ENCODE measurements at regions not wholly inside any gene's neighbourhood (a gene's known extent, or its start where the extent isn't known, plus 50 kb on each side); places are given as distances from the start of the nearest gene placed in this dataset.

GRCh38 chr2:8478471-8478793, 203.4 kb upstream of the ID2 start:
- Mint-ChIP-seq H3K27ac (ENCODE audit: unreplicated experiment) (no peak overlapping the region), H3K9me3 (ENCODE audit: unreplicated experiment) (peaks cover 2% of the 10 kb centered on the region), H3K27me3 (ENCODE audit: unreplicated experiment) (no peaks in the 10 kb centered on the region), H3K36me3 (ENCODE audit: unreplicated experiment) (no peaks in the 10 kb centered on the region), H3K4me1 (ENCODE audit: low read depth, unreplicated experiment) (no peaks in the 10 kb centered on the region), H3K4me3 (ENCODE audit: unreplicated experiment) (no peak overlapping the region)
- DNase-seq = no peak
- no peak for TF ChIP-seq CTCF (IDR thresholded peaks at IDR 0.05; ENCODE audit: partially characterized antibody, unreplicated experiment)

- no peaks in the 10 kb centered on the region for H3K36me3 Mint-ChIP-seq (ENCODE audit: unreplicated experiment)
- no peak for DNase-seq
- H3K9me3 Mint-ChIP-seq (ENCODE audit: unreplicated experiment) = peaks cover 2% of the 10 kb centered on the region
- H3K27ac Mint-ChIP-seq (ENCODE audit: unreplicated experiment) = no peak overlapping the region
- no peaks in the 10 kb centered on the region for H3K4me1 Mint-ChIP-seq (ENCODE audit: low read depth, unreplicated experiment)
- H3K4me3 Mint-ChIP-seq (ENCODE audit: unreplicated experiment) = no peak overlapping the region
- TF ChIP-seq CTCF (IDR thresholded peaks at IDR 0.05; ENCODE audit: partially characterized antibody, unreplicated experiment) = no peak
- H3K27me3 Mint-ChIP-seq (ENCODE audit: unreplicated experiment) = no peaks in the 10 kb centered on the region
Measured at GRCh38 chr2:8479298-8479697, 202.6 kb upstream of the ID2 start.

- TF ChIP-seq CTCF (IDR thresholded peaks at IDR 0.05; ENCODE audit: partially characterized antibody, unreplicated experiment) = no peak
- no peaks in the 10 kb centered on the region for H3K27me3 Mint-ChIP-seq (ENCODE audit: unreplicated experiment)
- no peaks in the 10 kb centered on the region for H3K36me3 Mint-ChIP-seq (ENCODE audit: unreplicated experiment)
- H3K27ac Mint-ChIP-seq (ENCODE audit: unreplicated experiment) = no peak overlapping the region
- no peak overlapping the region for H3K4me3 Mint-ChIP-seq (ENCODE audit: unreplicated experiment)
- H3K4me1 Mint-ChIP-seq (ENCODE audit: low read depth, unreplicated experiment) = no peaks in the 10 kb centered on the region
- peaks cover 2% of the 10 kb centered on the region for H3K9me3 Mint-ChIP-seq (ENCODE audit: unreplicated experiment)
- no peak for DNase-seq
Measured at GRCh38 chr2:8480915-8481314, 200.9 kb upstream of the ID2 start.

- Mint-ChIP-seq H3K9me3 (ENCODE audit: unreplicated experiment) (peaks cover 2% of the 10 kb centered on the region), H3K4me3 (ENCODE audit: unreplicated experiment) (no peak overlapping the region), H3K27ac (ENCODE audit: unreplicated experiment) (no peak overlapping the region), H3K27me3 (ENCODE audit: unreplicated experiment) (no peaks in the 10 kb centered on the region), H3K4me1 (ENCODE audit: low read depth, unreplicated experiment) (no peaks in the 10 kb centered on the region), H3K36me3 (ENCODE audit: unreplicated experiment) (no peaks in the 10 kb centered on the region)
- TF ChIP-seq CTCF (IDR thresholded peaks at IDR 0.05; ENCODE audit: partially characterized antibody, unreplicated experiment) = no peak
- DNase-seq = no peak
Measured at GRCh38 chr2:8481463-8482009, 200.3 kb upstream of the ID2 start.

- TF ChIP-seq CTCF (IDR thresholded peaks at IDR 0.05; ENCODE audit: partially characterized antibody, unreplicated experiment) = no peak
- DNase-seq = no peak
- H3K27me3 Mint-ChIP-seq (ENCODE audit: unreplicated experiment) = no peaks in the 10 kb centered on the region
- H3K36me3 Mint-ChIP-seq (ENCODE audit: unreplicated experiment) = no peaks in the 10 kb centered on the region
- H3K4me1 Mint-ChIP-seq (ENCODE audit: low read depth, unreplicated experiment) = no peaks in the 10 kb centered on the region
- peaks cover 2% of the 10 kb centered on the region for H3K9me3 Mint-ChIP-seq (ENCODE audit: unreplicated experiment)
- H3K4me3 Mint-ChIP-seq (ENCODE audit: unreplicated experiment) = no peak overlapping the region
- H3K27ac Mint-ChIP-seq (ENCODE audit: unreplicated experiment) = no peak overlapping the region
Measured at GRCh38 chr2:8482432-8482831, 199.4 kb upstream of the ID2 start.
